HL-60 (cell line): ENCODE measurements at regions not wholly inside any gene's neighbourhood (a gene's known extent, or its start where the extent isn't known, plus 50 kb on each side); places are given as distances from the start of the nearest gene placed in this dataset.

Experiments used
- REST ChIP-seq: IDR thresholded peaks from 2 replicates; pipeline ENCODE4 v1.6.1; 2012; ENCODE audit warnings: low read depth; ENCODE audit not compliant: insufficient replicate concordance
- TF ChIP-seq, protein P1 (sequence below): IDR thresholded peaks from one replicate; pipeline ENCODE4 v1.5.1; 2011; ENCODE audit warnings: low read length, control low read depth, inconsistent platforms; ENCODE audit not compliant: insufficient read depth

DNA sequence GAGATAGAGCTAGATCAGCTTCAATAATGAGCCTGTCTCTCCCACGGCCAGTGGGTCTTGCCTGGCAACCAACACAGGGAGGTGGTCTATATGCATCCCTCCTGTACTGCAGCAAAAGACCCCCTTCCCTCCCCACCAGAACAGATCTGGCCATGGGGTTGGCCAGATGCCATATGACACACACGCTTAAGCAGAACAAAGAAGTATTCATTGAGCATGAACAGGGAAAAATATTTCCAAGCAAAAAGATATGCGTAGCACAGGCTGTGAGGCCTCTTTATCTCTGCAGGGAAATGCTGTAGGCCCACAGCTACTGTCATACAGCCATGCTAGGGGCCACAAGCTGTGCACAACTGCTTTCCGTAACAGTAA lies 73.4 kb upstream of the NRSN1 start:
- no peak for TF ChIP-seq REST
- TF ChIP-seq, protein P1, sequence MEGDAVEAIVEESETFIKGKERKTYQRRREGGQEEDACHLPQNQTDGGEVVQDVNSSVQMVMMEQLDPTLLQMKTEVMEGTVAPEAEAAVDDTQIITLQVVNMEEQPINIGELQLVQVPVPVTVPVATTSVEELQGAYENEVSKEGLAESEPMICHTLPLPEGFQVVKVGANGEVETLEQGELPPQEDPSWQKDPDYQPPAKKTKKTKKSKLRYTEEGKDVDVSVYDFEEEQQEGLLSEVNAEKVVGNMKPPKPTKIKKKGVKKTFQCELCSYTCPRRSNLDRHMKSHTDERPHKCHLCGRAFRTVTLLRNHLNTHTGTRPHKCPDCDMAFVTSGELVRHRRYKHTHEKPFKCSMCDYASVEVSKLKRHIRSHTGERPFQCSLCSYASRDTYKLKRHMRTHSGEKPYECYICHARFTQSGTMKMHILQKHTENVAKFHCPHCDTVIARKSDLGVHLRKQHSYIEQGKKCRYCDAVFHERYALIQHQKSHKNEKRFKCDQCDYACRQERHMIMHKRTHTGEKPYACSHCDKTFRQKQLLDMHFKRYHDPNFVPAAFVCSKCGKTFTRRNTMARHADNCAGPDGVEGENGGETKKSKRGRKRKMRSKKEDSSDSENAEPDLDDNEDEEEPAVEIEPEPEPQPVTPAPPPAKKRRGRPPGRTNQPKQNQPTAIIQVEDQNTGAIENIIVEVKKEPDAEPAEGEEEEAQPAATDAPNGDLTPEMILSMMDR: no peak
